Kidney epithelial cell (primary cell): ENCODE measurements at regions not wholly inside any gene's neighbourhood (a gene's known extent, or its start where the extent isn't known, plus 50 kb on each side); places are given as distances from the start of the nearest gene placed in this dataset.
"Not testable (repeated sequence)": the region's sequence is repeated elsewhere in the genome, so short reads cannot be mapped to it uniquely, and the experiment has no call there.

Experiments
- DNase-seq: peaks from one replicate; pipeline ENCODE4 v3.0.0-alpha.2; 2010; ENCODE audit warnings: low read depth
- H3K27me3 ChIP-seq: 2 replicates; pipeline ENCODE4 v1.6.0; 2011; ENCODE audit warnings: low read length; ENCODE audit not compliant: control insufficient read depth, insufficient read depth
- H3K36me3 ChIP-seq: 2 replicates; pipeline ENCODE4 v1.5.1; 2011; ENCODE audit warnings: low read length; ENCODE audit not compliant: control insufficient read depth, insufficient read depth
- H3K4me3 ChIP-seq: 2 replicates; pipeline ENCODE4 v1.5.1; 2011; ENCODE audit warnings: low read depth, mild to moderate bottlenecking, control low read depth, low read length
- TF ChIP-seq, protein P1 (sequence below): IDR thresholded peaks from 2 replicates; pipeline ENCODE4 v1.5.1; 2011; ENCODE audit warnings: mild to moderate bottlenecking, moderate library complexity, low read length, control low read depth, inconsistent platforms; ENCODE audit not compliant: insufficient read depth, poor library complexity, severe bottlenecking

DNA sequence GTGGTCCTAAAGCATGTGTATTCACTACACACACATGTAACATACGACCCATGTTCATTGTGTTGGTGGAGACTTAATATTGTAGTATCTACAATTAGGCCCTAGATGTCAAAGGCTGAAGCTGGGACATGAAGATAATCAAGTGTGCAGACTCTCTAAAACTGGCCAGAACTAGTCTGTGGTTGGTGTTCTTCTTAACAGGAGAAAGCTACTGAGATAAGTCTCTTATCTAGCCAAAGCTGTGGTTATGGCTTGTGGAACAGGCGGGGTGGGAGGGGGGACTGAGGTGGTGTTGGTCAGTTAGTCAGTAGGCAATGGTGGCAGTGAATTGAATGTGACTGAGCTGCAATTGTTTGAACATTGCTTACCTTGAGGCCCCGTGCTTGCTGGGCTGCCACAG is 112.7 kb upstream of the SLC24A2 start:
- H3K27me3 ChIP-seq = no peaks in the 10 kb centered on the region
- DNase-seq = no peak
- TF ChIP-seq, protein P1, sequence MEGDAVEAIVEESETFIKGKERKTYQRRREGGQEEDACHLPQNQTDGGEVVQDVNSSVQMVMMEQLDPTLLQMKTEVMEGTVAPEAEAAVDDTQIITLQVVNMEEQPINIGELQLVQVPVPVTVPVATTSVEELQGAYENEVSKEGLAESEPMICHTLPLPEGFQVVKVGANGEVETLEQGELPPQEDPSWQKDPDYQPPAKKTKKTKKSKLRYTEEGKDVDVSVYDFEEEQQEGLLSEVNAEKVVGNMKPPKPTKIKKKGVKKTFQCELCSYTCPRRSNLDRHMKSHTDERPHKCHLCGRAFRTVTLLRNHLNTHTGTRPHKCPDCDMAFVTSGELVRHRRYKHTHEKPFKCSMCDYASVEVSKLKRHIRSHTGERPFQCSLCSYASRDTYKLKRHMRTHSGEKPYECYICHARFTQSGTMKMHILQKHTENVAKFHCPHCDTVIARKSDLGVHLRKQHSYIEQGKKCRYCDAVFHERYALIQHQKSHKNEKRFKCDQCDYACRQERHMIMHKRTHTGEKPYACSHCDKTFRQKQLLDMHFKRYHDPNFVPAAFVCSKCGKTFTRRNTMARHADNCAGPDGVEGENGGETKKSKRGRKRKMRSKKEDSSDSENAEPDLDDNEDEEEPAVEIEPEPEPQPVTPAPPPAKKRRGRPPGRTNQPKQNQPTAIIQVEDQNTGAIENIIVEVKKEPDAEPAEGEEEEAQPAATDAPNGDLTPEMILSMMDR = no peak
- no peaks in the 10 kb centered on the region for H3K36me3 ChIP-seq
- no peak overlapping the region for H3K4me3 ChIP-seq

DNA sequence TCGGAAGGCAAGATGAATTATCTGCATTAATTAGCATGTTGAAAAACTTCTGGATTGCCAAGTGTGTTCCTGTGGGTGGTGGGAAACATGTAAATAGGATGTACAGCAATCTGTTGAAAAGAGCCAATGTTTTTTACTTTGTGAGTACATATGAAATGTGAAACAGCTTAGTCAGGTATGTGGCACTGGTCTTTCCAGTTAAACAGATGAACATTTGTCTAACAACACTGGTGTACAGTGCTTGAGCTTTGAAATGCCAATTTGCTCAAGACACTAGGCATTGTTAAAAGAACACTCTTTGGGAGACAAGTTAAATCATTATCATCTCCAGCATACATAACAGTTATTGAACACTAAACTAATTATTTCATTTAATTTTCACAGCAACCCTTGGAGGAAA is 107.3 kb upstream of the SLC24A2 start:
- Histone ChIP-seq H3K4me3 (no peak overlapping the region), H3K36me3 (no peaks in the 10 kb centered on the region), H3K27me3 (no peaks in the 10 kb centered on the region)
- DNase-seq = no peak
- TF ChIP-seq, protein P1 = no peak

DNA sequence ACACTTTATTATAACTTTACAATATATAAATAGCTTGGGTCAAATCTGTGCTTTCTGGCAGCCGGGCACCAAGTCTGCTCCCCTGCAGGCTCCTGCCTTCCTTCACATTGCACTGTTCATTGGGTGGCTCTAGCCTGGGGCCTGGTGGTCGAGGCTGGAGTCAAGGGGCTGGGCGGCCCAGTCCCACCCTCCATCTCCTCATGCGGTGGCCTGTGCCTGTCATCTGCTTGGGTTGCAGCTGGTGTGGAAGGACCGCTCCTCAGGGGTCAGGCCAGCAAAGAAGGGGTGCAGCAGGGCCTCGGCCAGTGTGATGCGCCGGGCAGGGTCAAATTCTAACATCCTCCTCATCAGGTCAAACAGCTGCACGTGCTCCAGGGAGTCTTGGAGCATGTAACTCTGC is 106.7 kb upstream of the SLC24A2 start:
- not testable (repeated sequence) for H3K27me3 ChIP-seq, DNase-seq, H3K4me3 ChIP-seq, H3K36me3 ChIP-seq

DNA sequence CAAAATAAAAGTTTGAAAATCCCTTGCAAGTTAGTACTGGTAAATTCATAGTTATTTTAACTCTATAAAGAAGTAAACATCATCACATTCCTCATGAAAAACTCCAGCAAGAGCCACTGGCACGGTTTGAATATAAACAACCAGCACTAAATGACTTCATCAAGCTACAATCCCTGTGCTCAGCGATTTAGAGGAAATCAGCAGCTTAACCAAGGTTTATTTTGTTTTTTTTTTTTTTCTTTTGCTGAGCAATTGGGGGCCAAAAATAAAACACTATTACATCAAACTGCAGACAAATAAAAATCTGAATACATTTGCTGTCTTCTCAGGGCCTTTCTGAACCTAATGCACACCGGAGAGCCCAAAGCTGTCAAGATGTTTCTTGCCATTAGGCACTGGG is 106.2 kb upstream of the SLC24A2 start:
- DNase-seq = no peak
- no peak overlapping the region for H3K4me3 ChIP-seq
- no peaks in the 10 kb centered on the region for H3K36me3 ChIP-seq
- H3K27me3 ChIP-seq = no peaks in the 10 kb centered on the region
- TF ChIP-seq, protein P1 = no peak

DNA sequence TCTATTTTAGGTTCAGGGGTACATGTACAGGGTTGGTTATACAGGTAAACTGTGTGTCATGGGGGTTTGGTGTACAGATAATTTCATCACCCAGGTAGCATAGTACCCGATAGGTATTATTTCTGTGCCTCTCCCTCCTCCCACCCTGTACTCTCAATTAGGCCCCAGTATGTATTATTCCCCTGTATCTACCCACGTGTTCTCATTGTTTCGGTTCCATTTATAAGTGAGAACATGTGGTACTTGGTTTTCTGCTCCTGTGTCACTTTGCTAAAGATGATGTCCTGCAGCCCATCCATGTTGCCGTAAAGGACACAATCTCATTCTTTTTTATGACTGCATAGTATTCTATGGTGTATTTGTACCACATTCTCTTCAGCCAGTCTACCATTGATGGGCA is 96.8 kb upstream of the SLC24A2 start:
- Histone ChIP-seq H3K27me3 (no peaks in the 10 kb centered on the region), H3K4me3 (no peak overlapping the region), H3K36me3 (no peaks in the 10 kb centered on the region)
- TF ChIP-seq, protein P1 = no peak
- DNase-seq = no peak

DNA sequence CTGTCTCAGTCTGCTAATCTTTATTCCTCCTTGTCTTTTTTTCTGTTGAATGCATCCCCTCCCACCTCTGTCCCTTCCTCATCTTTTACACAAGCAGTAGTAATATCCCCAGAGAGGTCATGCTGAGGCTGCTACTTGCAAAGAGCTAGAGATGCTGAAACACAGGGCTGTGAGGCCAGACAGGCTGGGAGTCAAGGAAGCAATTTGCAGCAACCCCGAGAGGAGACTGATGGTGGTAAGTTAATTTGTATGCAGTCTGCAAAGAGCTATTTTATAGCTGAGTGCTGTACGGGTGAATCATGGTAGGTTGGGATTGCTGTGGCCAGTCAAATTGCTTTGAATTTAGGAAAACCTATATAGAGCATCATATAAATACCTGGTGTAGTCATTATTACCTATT is 90.2 kb upstream of the SLC24A2 start:
- no peak overlapping the region for H3K4me3 ChIP-seq
- DNase-seq = no peak
- no peaks in the 10 kb centered on the region for H3K27me3 ChIP-seq
- TF ChIP-seq, protein P1 = no peak
- no peaks in the 10 kb centered on the region for H3K36me3 ChIP-seq
